ENCODE measurements at regions not wholly inside any gene's neighbourhood (a gene's known extent, or its start where the extent isn't known, plus 50 kb on each side); places are given as distances from the start of the nearest gene placed in this dataset.
A peak's percentile ranks its signal among the peaks of the same experiment; 100 is the strongest.

DNA sequence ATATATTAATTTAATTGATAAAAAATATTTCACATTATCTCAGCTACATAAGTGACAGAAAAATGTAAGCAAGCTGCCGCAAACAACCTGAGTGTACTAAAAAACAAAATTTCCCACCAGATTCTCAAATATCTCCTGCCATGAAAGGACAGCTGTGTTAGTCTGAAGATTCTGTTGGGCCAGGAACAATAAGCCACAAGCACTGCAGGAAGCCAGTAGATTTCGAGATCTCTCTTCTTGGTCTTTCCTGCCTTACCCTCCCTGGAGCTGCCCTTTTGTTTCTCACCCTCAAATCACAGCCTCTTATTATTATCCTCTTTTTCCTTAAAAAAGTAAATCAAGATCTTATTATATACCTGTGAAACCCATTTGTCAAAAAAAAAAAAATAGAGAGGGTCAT is 165.6 kb downstream of the EFNB2 start:
- H3K27me3 ChIP-seq (ENCODE audit: control insufficient read depth in 3 of 3, insufficient read depth in 3 of 3, low read depth in 1 of 3, low read length in 3 of 3) = no peaks in the 10 kb centered on the region
- no peak overlapping the region for H2BK12ac ChIP-seq (ENCODE audit: low read length)
- no peak overlapping the region for H2AK5ac ChIP-seq (ENCODE audit: low read depth, low read length)
- peaks cover 0 to 7% of the 10 kb centered on the region in 2 donors for H3K9me3 ChIP-seq (replicated peaks in 1 of 2; ENCODE audit: control insufficient read depth in 2 of 2, insufficient read depth in 1 of 2, low read depth in 1 of 2, low read length in 2 of 2)
- no peak overlapping the region for H3K4me2 ChIP-seq (ENCODE audit: insufficient read depth, low read length, poor library complexity, severe bottlenecking)
- no peak overlapping the region for H3K9ac ChIP-seq (ENCODE audit: low read depth, low read length, poor library complexity)
- H3K14ac ChIP-seq (ENCODE audit: low read length) = no peak overlapping the region
- DNase-seq (ENCODE audit: low spot score) = no peak
- H3K23ac ChIP-seq (ENCODE audit: low read depth, low read length, poor library complexity) = no peak overlapping the region
- H3K36me3 ChIP-seq (replicated peaks in 1 of 2; ENCODE audit: control insufficient read depth in 2 of 2, insufficient read depth in 2 of 2, low read length in 2 of 2) = no peaks in the 10 kb centered on the region
- H3K4me1 ChIP-seq (ENCODE audit: control insufficient read depth in 2 of 2, insufficient read depth in 1 of 2, low read depth in 1 of 2, low read length in 2 of 2) = peaks cover 14 to 23% of the 10 kb centered on the region in 2 donors
- no peak overlapping the region for H2BK15ac ChIP-seq (ENCODE audit: low read length)
- no peaks in the 10 kb centered on the region for H3K79me1 ChIP-seq (ENCODE audit: low read depth, low read length)
- no peak overlapping the region for H4K8ac ChIP-seq (ENCODE audit: low read depth, low read length)
- H2AFZ ChIP-seq (ENCODE audit: low read length) = no peak overlapping the region
- no peak overlapping the region for H2BK120ac ChIP-seq (ENCODE audit: low read depth, low read length)
- no CpG with 5 or more reads among the region's 2 CpGs for WGBS, 2 donors (ENCODE audit: extremely low coverage in 2 of 2, insufficient read length in 2 of 2, insufficient replicate concordance in 1 of 2)
- H3K18ac ChIP-seq (ENCODE audit: low read length) = no peak overlapping the region
- H2BK5ac ChIP-seq (ENCODE audit: low read length) = no peak overlapping the region
- no peak overlapping the region for H4K91ac ChIP-seq (ENCODE audit: low read depth, low read length, poor library complexity)
- no peak overlapping the region for H3K27ac ChIP-seq (replicated peaks; ENCODE audit: low read length)
- no peak overlapping the region for H3K4me3 ChIP-seq (ENCODE audit: low read length in 2 of 2)
- no peak overlapping the region for H3K4ac ChIP-seq (ENCODE audit: low read length)

DNA sequence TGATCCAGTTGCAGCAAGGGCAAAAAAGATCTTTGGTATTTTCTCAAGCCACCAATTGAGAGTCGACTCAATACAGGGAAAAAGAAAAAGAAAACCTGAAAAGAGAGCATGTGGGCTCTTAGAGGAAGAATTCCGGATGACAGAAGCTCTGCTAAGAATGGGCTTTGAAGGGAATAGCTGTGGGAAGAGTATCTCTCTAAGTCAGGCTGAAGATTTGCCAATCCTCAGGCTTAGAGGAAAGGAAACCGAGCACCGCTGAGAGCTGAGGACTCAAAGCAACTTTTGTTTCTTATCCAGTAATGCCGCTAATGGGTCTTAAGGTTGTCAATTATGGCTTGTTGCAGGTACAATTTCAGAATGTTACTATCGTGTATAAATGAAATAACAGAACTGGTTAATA is 166.4 kb downstream of the EFNB2 start:
- Histone ChIP-seq H3K9me3 (replicated peaks in 1 of 2; ENCODE audit: control insufficient read depth in 2 of 2, insufficient read depth in 1 of 2, low read depth in 1 of 2, low read length in 2 of 2) (peaks cover 2 to 14% of the 10 kb centered on the region in 2 donors), H4K8ac (ENCODE audit: low read depth, low read length) (no peak overlapping the region), H2BK120ac (ENCODE audit: low read depth, low read length) (no peak overlapping the region), H3K4me1 (ENCODE audit: control insufficient read depth in 2 of 2, insufficient read depth in 1 of 2, low read depth in 1 of 2, low read length in 2 of 2) (peaks cover 14 to 23% of the 10 kb centered on the region in 2 donors), H2AK5ac (ENCODE audit: low read depth, low read length) (no peak overlapping the region), H3K14ac (ENCODE audit: low read length) (no peak overlapping the region), H2AFZ (ENCODE audit: low read length) (no peak overlapping the region), H3K4me2 (ENCODE audit: insufficient read depth, low read length, poor library complexity, severe bottlenecking) (peak overlapping the region; percentile 15), H2BK15ac (ENCODE audit: low read length) (no peak overlapping the region), H3K27ac (replicated peaks; ENCODE audit: low read length) (peak overlapping the region; percentile 70), H3K79me1 (ENCODE audit: low read depth, low read length) (no peaks in the 10 kb centered on the region), H3K18ac (ENCODE audit: low read length) (no peak overlapping the region), H2BK5ac (ENCODE audit: low read length) (no peak overlapping the region), H3K4me3 (ENCODE audit: low read length in 2 of 2) (no peak overlapping the region), H2BK12ac (ENCODE audit: low read length) (no peak overlapping the region), H3K9ac (ENCODE audit: low read depth, low read length, poor library complexity) (no peak overlapping the region), H4K91ac (ENCODE audit: low read depth, low read length, poor library complexity) (no peak overlapping the region), H3K4ac (ENCODE audit: low read length) (no peak overlapping the region), H3K23ac (ENCODE audit: low read depth, low read length, poor library complexity) (no peak overlapping the region), H3K36me3 (replicated peaks in 1 of 2; ENCODE audit: control insufficient read depth in 2 of 2, insufficient read depth in 2 of 2, low read length in 2 of 2) (no peaks in the 10 kb centered on the region), H3K27me3 (ENCODE audit: control insufficient read depth in 3 of 3, insufficient read depth in 3 of 3, low read depth in 1 of 3, low read length in 3 of 3) (no peaks in the 10 kb centered on the region)
- WGBS, 2 donors (ENCODE audit: extremely low coverage in 2 of 2, insufficient read length in 2 of 2, insufficient replicate concordance in 1 of 2) = no CpG with 5 or more reads among the region's 6 CpGs
- DNase-seq (ENCODE audit: low spot score) = peak; percentile 29

DNA sequence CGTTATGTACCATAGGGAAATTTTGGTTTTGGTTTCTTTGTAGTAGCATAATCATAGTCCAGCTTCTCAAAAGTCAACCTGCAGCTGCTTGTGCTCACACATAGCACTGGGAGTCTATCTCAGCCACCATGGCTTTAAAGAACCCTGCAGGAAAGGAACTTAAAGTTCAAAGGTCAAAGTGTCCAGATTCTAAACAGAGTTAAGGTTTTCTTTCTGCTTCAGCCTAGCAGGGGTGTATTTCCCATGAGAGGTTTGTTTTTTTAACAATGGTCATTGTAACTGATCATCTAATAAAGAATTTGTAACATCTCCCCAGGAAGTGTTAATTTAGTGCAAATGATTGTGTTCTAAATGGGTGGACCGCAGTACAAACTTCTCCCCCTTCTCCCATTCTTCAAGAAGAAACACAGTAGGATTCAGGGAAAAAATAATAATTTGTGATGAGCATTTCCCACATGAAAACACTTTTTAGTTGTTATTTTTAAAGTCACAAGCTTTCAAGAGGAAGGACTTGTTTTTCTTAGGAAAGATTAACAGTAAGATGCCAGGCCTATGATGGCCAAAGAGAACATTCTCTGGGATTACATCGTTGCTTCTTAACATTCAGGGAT is 168.0 kb downstream of the EFNB2 start:
- H3K9me3 ChIP-seq (replicated peaks in 1 of 2; ENCODE audit: control insufficient read depth in 2 of 2, insufficient read depth in 1 of 2, low read depth in 1 of 2, low read length in 2 of 2) = peaks cover 2 to 16% of the 10 kb centered on the region in 2 donors
- H3K18ac ChIP-seq (ENCODE audit: low read length) = no peak overlapping the region
- no peak for DNase-seq (ENCODE audit: low spot score)
- H3K23ac ChIP-seq (ENCODE audit: low read depth, low read length, poor library complexity) = no peak overlapping the region
- H2BK5ac ChIP-seq (ENCODE audit: low read length) = no peak overlapping the region
- H3K4me2 ChIP-seq (ENCODE audit: insufficient read depth, low read length, poor library complexity, severe bottlenecking) = no peak overlapping the region
- no peaks in the 10 kb centered on the region for H3K79me1 ChIP-seq (ENCODE audit: low read depth, low read length)
- no peak overlapping the region for H4K91ac ChIP-seq (ENCODE audit: low read depth, low read length, poor library complexity)
- H2AFZ ChIP-seq (ENCODE audit: low read length) = no peak overlapping the region
- no peaks in the 10 kb centered on the region for H3K36me3 ChIP-seq (replicated peaks in 1 of 2; ENCODE audit: control insufficient read depth in 2 of 2, insufficient read depth in 2 of 2, low read length in 2 of 2)
- WGBS, 2 donors (ENCODE audit: extremely low coverage in 2 of 2, insufficient read length in 2 of 2, insufficient replicate concordance in 1 of 2) = no CpG with 5 or more reads among the region's 3 CpGs
- H3K4ac ChIP-seq (ENCODE audit: low read length) = no peak overlapping the region
- no peak overlapping the region for H2AK5ac ChIP-seq (ENCODE audit: low read depth, low read length)
- no peak overlapping the region for H3K9ac ChIP-seq (ENCODE audit: low read depth, low read length, poor library complexity)
- H2BK120ac ChIP-seq (ENCODE audit: low read depth, low read length) = no peak overlapping the region
- no peak overlapping the region for H3K27ac ChIP-seq (replicated peaks; ENCODE audit: low read length)
- H3K4me1 ChIP-seq (ENCODE audit: control insufficient read depth in 2 of 2, insufficient read depth in 1 of 2, low read depth in 1 of 2, low read length in 2 of 2) = peaks cover 14 to 19% of the 10 kb centered on the region in 2 donors
- no peaks in the 10 kb centered on the region for H3K27me3 ChIP-seq (ENCODE audit: control insufficient read depth in 3 of 3, insufficient read depth in 3 of 3, low read depth in 1 of 3, low read length in 3 of 3)
- no peak overlapping the region for H3K4me3 ChIP-seq (ENCODE audit: low read length in 2 of 2)
- H4K8ac ChIP-seq (ENCODE audit: low read depth, low read length) = no peak overlapping the region
- H2BK15ac ChIP-seq (ENCODE audit: low read length) = no peak overlapping the region
- no peak overlapping the region for H2BK12ac ChIP-seq (ENCODE audit: low read length)
- no peak overlapping the region for H3K14ac ChIP-seq (ENCODE audit: low read length)

DNA sequence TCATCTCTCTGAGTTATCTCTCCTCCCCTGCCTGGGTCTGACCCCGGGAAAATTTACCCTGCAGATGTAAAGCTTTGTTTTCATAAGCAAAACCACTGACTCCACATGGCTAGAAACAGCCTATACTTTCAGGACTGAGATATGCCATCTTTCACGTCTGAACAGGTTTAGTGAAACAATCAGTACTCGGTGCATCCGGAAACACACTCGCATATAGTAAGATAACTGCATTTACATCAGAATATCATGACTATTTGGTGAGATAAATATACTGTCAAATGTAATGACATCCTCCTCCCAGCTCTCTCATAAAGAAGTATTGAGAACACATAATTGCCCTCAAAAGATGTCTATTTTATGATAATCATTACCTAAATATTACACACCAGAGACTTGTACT is 172.8 kb downstream of the EFNB2 start:
- no peak overlapping the region for H4K8ac ChIP-seq (ENCODE audit: low read depth, low read length)
- H3K14ac ChIP-seq (ENCODE audit: low read length) = no peak overlapping the region
- no peak overlapping the region for H3K9ac ChIP-seq (ENCODE audit: low read depth, low read length, poor library complexity)
- no peak overlapping the region for H2AK5ac ChIP-seq (ENCODE audit: low read depth, low read length)
- WGBS, 2 donors (ENCODE audit: extremely low coverage in 2 of 2, insufficient read length in 2 of 2, insufficient replicate concordance in 1 of 2) = no CpG with 5 or more reads among the region's 5 CpGs
- H3K36me3 ChIP-seq (replicated peaks in 1 of 2; ENCODE audit: control insufficient read depth in 2 of 2, insufficient read depth in 2 of 2, low read length in 2 of 2) = no peaks in the 10 kb centered on the region
- no peak overlapping the region for H3K23ac ChIP-seq (ENCODE audit: low read depth, low read length, poor library complexity)
- H2AFZ ChIP-seq (ENCODE audit: low read length) = no peak overlapping the region
- H2BK12ac ChIP-seq (ENCODE audit: low read length) = no peak overlapping the region
- no peak overlapping the region for H2BK5ac ChIP-seq (ENCODE audit: low read length)
- no peak overlapping the region for H2BK15ac ChIP-seq (ENCODE audit: low read length)
- H3K4me3 ChIP-seq (ENCODE audit: low read length in 2 of 2) = no peak overlapping the region
- peaks cover 4 to 6% of the 10 kb centered on the region in 2 donors for H3K4me1 ChIP-seq (ENCODE audit: control insufficient read depth in 2 of 2, insufficient read depth in 1 of 2, low read depth in 1 of 2, low read length in 2 of 2)
- H3K79me1 ChIP-seq (ENCODE audit: low read depth, low read length) = no peaks in the 10 kb centered on the region
- no peak overlapping the region for H3K18ac ChIP-seq (ENCODE audit: low read length)
- DNase-seq (ENCODE audit: low spot score) = no peak
- H4K91ac ChIP-seq (ENCODE audit: low read depth, low read length, poor library complexity) = no peak overlapping the region
- H3K9me3 ChIP-seq (replicated peaks in 1 of 2; ENCODE audit: control insufficient read depth in 2 of 2, insufficient read depth in 1 of 2, low read depth in 1 of 2, low read length in 2 of 2) = peaks cover 2 to 16% of the 10 kb centered on the region in 2 donors
- no peak overlapping the region for H3K4ac ChIP-seq (ENCODE audit: low read length)
- no peaks in the 10 kb centered on the region for H3K27me3 ChIP-seq (ENCODE audit: control insufficient read depth in 3 of 3, insufficient read depth in 3 of 3, low read depth in 1 of 3, low read length in 3 of 3)
- no peak overlapping the region for H3K4me2 ChIP-seq (ENCODE audit: insufficient read depth, low read length, poor library complexity, severe bottlenecking)
- no peak overlapping the region for H3K27ac ChIP-seq (replicated peaks; ENCODE audit: low read length)
- H2BK120ac ChIP-seq (ENCODE audit: low read depth, low read length) = no peak overlapping the region

Measured in neuronal stem cell (in vitro differentiated cells).